Daoy (cell line): ENCODE measurements at regions not wholly inside any gene's neighbourhood (a gene's known extent, or its start where the extent isn't known, plus 50 kb on each side); places are given as distances from the start of the nearest gene placed in this dataset.

ENCODE experiments used
- DNase-seq: peaks from one replicate; pipeline ENCODE4 v3.0.0-alpha.2; 2015; ENCODE audit warnings: low read depth

GRCh38 chr1:58380345-58380744 lies 166.2 kb downstream of the OMA1 start:
- no peak for DNase-seq

DNA sequence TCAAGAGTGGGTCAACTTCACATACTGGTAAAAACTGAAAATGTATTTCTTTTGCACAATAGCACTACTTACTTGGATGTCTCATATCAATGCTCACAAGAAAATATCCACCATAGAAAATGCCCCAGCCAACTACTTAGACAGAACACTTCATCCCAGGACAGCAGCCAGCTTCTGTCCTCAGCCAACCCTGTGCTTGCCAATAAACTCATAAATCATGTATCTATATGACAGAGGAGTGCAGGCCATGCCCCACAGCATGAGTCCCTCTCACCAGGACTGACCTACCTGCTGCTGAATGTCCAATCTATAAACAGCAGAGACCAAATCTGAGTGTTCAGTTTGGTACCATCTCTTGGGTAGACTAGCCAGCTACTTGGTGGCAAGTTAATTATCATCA lies 179.3 kb downstream of the OMA1 start:
- DNase-seq: no peak

- no peak for DNase-seq
These were observed 181.2 kb downstream of the OMA1 start for GRCh38 chr1:58365328-58365727.

- no peak for DNase-seq
These were observed 182.9 kb downstream of the OMA1 start for GRCh38 chr1:58363585-58363984.

GRCh38 chr1:58361134-58361533 lies 185.4 kb downstream of the OMA1 start:
- no peak for DNase-seq

GRCh38 chr1:58358346-58358745 lies 188.2 kb downstream of the OMA1 start:
- DNase-seq: peak; percentile 34

GRCh38 chr1:58356402-58356801 lies 190.1 kb downstream of the OMA1 start:
- DNase-seq: no peak

- DNase-seq: no peak
These were observed 193.4 kb downstream of the OMA1 start for GRCh38 chr1:58353168-58353567.

DNA sequence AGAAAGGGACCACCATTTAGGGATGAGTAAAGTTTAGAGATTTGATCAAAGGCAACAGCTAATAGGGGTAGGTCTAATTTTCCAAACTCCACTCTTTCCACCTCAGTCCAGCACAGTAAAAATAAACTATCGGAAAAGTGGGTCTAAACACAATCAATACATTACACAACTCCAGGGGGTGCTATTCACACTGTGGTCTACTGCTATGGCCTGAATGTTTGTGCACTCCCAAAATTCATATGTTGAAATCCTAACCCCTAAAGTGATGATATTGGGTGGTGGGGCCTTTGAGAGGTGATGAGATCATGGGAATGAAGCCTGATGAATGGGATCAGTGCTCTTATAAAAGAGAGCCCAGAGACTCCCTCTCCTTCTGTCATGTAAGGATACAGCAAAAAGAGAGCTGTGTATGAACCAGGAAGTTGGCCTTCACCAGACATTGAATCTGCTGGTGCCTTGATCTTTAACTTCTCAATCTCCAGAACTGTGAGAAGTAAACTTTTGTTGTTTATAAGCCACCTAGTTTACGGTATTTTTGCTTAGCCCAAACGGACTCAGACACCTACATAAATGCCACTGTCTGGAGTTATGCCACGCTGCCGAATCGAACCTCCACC lies 193.9 kb downstream of the OMA1 start:
- no peak for DNase-seq

GRCh38 chr1:58346036-58346355 lies 200.5 kb downstream of the OMA1 start:
- no peak for DNase-seq

DNA sequence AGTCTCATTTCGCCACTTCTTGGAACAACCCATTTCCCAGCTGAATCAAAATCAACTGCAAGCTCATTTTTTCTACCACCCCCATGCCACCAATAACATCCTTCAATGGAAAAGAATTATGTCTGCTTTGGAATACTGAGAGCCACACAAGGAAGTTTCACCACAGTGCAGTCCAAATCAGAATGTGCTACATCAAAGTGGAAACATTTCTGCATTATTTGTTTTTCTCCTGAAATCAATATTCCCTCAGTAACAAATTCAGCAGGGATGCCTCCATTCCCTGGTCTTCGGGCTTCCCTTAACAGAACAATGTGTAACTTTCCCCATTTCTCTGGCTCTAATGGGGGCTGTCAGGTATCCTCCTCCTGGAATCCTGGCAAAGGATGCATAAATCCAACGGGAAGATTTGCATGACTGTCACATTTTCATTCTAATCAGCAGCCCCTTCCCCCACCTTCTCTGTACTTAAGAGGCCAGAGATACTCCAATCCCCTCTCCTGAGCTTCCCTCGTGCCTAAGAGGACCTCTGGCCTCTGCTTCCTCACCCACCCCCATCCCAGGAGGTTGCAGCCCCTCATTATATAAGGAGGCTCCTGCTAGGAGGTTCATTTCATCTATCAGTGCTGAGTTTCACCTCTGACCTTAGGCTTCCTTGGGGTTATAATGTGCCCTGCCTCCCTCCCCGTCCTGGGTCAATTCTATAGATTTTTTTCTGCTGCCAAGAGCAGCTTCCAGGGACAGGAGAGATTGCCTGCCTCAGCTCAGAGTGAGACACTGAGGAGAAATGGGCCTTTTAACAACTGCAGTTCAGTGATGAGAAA lies 201.1 kb downstream of the OMA1 start:
- no peak for DNase-seq

DNA sequence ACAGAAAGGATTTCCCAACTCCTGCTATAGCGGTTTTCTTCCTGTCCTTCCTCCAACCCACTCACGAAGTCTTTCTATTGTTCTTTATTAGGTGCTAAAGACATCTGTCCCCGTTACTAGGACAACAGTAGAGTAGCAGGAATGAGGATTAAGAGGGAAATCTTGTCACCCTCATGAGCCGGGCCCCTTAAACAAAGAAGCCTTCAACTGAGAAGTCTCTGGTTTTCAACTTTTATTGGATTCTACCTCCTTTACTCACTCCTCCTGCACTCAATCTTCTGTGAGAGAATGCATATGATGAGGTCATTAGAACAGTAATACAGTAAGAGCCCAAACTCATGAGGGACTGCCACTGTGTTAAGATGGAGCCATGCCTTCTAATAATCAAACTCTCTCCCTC lies 206.3 kb downstream of the OMA1 start:
- DNase-seq: no peak

GRCh38 chr1:58338081-58338480 lies 208.4 kb downstream of the OMA1 start:
- no peak for DNase-seq

- no peak for DNase-seq
These were observed 213.0 kb downstream of the OMA1 start for GRCh38 chr1:58333511-58333910.

- DNase-seq: no peak
These were observed 215.4 kb downstream of the OMA1 start for GRCh38 chr1:58331156-58331555.

DNA sequence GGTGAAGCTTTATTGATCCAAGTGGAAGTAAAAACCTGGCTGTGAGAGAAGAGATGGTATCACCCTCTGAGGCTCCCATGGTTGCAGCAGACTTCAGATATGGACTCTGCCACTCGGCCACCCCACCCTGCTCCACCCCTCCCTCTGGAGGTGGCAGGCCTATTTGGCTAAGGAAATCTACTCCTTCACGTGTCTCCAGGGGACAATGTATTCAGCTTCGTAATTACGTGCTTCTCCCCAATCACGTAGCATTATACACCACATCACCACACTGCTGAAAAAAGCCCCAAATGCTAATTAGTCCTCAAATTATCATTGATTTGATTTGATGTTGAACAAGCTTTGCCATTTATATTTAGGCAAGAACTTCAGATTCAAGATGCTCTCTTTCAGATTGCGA lies 220.7 kb downstream of the OMA1 start:
- no peak for DNase-seq

DNA sequence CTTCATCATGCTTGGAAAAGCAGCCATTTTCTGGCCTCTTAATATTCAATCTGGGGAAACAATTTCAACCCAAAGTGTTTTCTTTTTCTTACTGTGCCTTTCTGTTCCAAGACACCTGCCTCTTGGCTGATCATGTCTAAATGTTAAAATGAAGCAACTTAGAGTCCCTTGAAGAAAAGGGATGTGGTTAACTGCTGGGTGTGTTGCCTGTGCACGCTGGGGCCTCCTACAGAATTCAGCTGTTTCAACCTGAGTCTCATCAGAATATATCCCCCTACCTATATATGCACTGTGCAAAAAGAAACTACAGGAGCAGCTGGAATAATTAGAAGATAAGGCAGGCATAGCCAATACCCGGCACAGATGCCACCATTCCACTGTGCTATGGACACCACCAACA lies 222.0 kb downstream of the OMA1 start:
- no peak for DNase-seq

DNA sequence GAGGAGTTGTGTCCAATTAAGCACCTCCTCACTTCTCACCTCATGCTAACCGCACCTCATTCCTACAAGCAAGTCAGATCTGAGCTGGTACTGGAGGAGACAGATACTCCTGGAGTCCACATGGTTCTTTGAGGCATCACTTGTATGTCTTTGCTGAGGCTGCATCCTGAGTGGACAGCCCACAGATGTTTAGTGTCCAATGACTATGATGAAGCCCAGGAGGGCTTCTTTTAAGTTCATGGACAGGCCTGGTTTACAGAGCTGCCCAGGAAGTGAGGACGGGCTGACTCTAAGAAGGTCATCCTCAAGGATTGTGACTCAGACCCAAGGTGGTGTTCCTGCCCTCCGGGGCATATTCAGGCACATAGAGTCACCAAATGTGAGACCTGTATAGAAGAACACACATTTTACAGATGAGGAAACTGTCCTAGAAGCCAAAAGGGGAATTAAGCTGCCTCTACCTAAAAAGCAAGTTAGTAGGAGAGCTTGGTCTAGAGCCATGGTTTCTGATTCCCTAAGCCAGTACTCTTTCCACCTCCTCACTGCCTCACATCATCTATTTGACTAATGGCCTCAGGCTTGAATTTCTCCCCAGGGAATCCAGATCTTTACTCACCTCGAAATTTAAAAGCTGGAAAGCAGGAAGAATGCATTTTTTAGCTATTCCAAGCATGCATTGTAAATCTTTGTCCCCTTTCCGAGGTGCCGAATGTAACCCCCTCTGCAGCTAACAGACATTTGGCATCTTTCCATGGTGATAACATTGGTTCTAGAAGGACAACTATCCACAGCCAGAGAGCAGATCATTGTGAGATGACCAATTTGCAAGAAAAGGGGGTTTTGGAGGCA lies 228.1 kb downstream of the OMA1 start:
- DNase-seq: no peak

- DNase-seq: no peak
These were observed 228.8 kb downstream of the OMA1 start for GRCh38 chr1:58317694-58318093.

DNA sequence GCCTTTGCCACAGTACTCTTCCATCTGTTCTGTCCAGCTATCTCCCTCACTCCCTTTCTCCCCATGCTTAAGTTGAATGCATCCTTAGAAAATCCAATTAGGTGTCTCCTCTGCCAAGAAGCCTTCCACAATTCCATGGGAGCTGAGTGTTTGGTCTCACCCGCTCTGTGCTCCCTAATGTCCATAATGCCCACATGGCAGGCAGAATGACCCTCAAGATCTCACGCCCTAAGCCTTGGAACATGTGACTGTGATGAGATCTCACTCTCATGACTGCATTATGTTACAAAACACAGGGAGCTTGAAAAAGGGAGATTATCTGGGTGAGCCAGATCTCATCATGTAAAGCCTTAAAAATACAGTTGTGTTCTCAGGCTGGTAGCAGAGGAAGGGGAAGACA lies 229.4 kb downstream of the OMA1 start:
- DNase-seq: no peak

DNA sequence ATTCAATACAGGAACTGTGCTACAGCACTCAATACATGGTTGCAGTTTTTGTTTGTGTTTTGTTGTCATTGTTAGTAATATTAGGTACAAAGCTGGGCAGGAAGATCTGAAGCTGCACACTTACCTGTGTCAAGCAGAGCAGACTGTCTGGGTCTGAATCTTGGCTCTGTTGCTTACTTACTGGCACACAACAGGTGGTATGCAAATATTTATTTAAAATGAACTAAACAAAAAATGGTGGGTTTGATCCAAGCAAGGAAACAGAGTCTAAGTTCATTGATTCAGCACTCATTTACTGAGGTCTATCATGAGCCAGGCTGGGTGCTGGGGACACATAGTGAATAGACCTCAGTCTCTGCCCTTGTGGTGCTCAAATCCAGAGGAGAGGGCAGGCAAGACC lies 230.4 kb downstream of the OMA1 start:
- no peak for DNase-seq

- DNase-seq: no peak
These were observed 233.5 kb downstream of the OMA1 start for GRCh38 chr1:58312971-58313563.

DNA sequence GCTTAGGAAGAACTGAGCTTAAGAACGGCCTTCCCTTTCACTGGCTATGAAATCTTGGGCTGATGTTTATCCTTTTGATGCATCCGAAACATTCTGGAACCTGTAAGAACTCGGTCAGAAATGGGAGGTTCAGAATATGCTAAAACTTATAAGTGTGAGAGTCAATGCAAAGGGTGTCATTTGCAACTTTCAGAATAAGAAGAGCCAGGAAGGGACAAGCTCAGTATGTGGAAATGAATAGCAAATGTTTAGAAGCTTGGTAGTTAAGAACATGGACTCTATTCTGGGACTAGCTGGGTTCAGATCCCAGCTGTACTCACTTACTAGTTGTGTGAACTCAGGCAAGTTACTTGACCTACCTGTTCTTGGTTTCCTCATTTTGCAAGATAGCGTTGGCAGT lies 234.1 kb downstream of the OMA1 start:
- no peak for DNase-seq
